GM18951 (cell line): ENCODE measurements at regions not wholly inside any gene's neighbourhood (a gene's known extent, or its start where the extent isn't known, plus 50 kb on each side); places are given as distances from the start of the nearest gene placed in this dataset.
"Not testable (repeated sequence)": the region's sequence is repeated elsewhere in the genome, so short reads cannot be mapped to it uniquely, and the experiment has no call there.

Experiments used
- POLR2A ChIP-seq: IDR thresholded peaks from 4 replicates; pipeline ENCODE4 v1.6.1; 2011; ENCODE audit warnings: mild to moderate bottlenecking; ENCODE audit not compliant: insufficient read length, insufficient read depth; ENCODE audit errors: extremely low read depth
- in situ Hi-C: fragments of 300-500 bp; cut with MboI; formaldehyde crosslinking; loops from one replicate; pipeline ENCODE4 v1.12.0; 2022; ENCODE audit warnings: low sequenced_read_pairs, mixed read lengths, inconsistent platforms; ENCODE audit not compliant: unreplicated experiment

- in situ Hi-C loops = no loop called here
- TF ChIP-seq POLR2A = no peak
Observed at GRCh38 chr6:74451953-74452352, 753.9 kb downstream of the COL12A1 start.

GRCh38 chr6:74448850-74449249, 752.8 kb downstream of the CD109 start:
- no peak for TF ChIP-seq POLR2A
- in situ Hi-C loops = no loop called here

GRCh38 chr6:74447013-74447412, 751.0 kb downstream of the CD109 start:
- TF ChIP-seq POLR2A = no peak
- in situ Hi-C loops = no loop called here

GRCh38 chr6:74439123-74439811, 743.3 kb downstream of the CD109 start:
- TF ChIP-seq POLR2A = no peak
- in situ Hi-C loops = no loop called here

- in situ Hi-C loops = not testable (repeated sequence)
Observed at GRCh38 chr6:74438395-74438794, 742.4 kb downstream of the CD109 start.

- no peak for TF ChIP-seq POLR2A
- in situ Hi-C loops = no loop called here
Observed at GRCh38 chr6:74434171-74434570, 738.2 kb downstream of the CD109 start.

- no peak for TF ChIP-seq POLR2A
- in situ Hi-C loops = no loop called here
Observed at GRCh38 chr6:74431873-74432580, 736.0 kb downstream of the CD109 start.

- TF ChIP-seq POLR2A = no peak
- in situ Hi-C loops = loop anchor here (25.0 kb wide), 1 partner anchor 683 kb away; no protein-coding TSS in a partner anchor
Observed at GRCh38 chr6:74420221-74420620, 724.2 kb downstream of the CD109 start.

- in situ Hi-C loops = loop anchor here (25.0 kb wide), 1 partner anchor 678 kb away; no protein-coding TSS in a partner anchor
- no peak for TF ChIP-seq POLR2A
Observed at GRCh38 chr6:74415056-74415455, 719.1 kb downstream of the CD109 start.

- no peak for TF ChIP-seq POLR2A
- in situ Hi-C loops = loop anchor here (25.0 kb wide), 1 partner anchor 673 kb away; no protein-coding TSS in a partner anchor
Observed at GRCh38 chr6:74410630-74411029, 714.6 kb downstream of the CD109 start.

- TF ChIP-seq POLR2A = no peak
- in situ Hi-C loops = loop anchor here (25.0 kb wide), 1 partner anchor 672 kb away; no protein-coding TSS in a partner anchor
Observed at GRCh38 chr6:74409447-74409846, 713.4 kb downstream of the CD109 start.

GRCh38 chr6:74408844-74409243, 712.8 kb downstream of the CD109 start:
- no peak for TF ChIP-seq POLR2A
- in situ Hi-C loops = loop anchor here (25.0 kb wide), 1 partner anchor 672 kb away; no protein-coding TSS in a partner anchor

GRCh38 chr6:74404366-74404765, 708.4 kb downstream of the CD109 start:
- in situ Hi-C loops = loop anchor here (25.0 kb wide), 1 partner anchor 667 kb away; no protein-coding TSS in a partner anchor
- no peak for TF ChIP-seq POLR2A

- in situ Hi-C loops = loop anchor here (25.0 kb wide), 1 partner anchor 665 kb away; no protein-coding TSS in a partner anchor
- TF ChIP-seq POLR2A = no peak
Observed at GRCh38 chr6:74402781-74403180, 706.8 kb downstream of the CD109 start.

- in situ Hi-C loops = not testable (repeated sequence)
Observed at GRCh38 chr6:74378437-74378836, 682.4 kb downstream of the CD109 start.
